ENCODE measurements at regions not wholly inside any gene's neighbourhood (a gene's known extent, or its start where the extent isn't known, plus 50 kb on each side); places are given as distances from the start of the nearest gene placed in this dataset.

GRCh38 chr13:81320516-81320915 lies 979.6 kb upstream of the SPRY2 start:
- Histone ChIP-seq H3K27me3 (ENCODE audit: control insufficient read depth in 1 of 2, insufficient read depth in 2 of 2, low read length in 2 of 2) (no peaks in the 10 kb centered on the region), H3K4me1 (ENCODE audit: control insufficient read depth, insufficient read depth, low read length) (no peaks in the 10 kb centered on the region)

GRCh38 chr13:81319351-81319750 lies 978.4 kb upstream of the SPRY2 start:
- Histone ChIP-seq H3K4me3 (ENCODE audit: low read length in 2 of 2) (no peak overlapping the region), H3K9ac (ENCODE audit: low read length in 2 of 2) (no peak overlapping the region), H3K9me3 (ENCODE audit: control insufficient read depth in 2 of 2, low read length in 2 of 2) (no peaks in the 10 kb centered on the region), H3K4me1 (ENCODE audit: control insufficient read depth, insufficient read depth, low read length) (no peaks in the 10 kb centered on the region), H3K36me3 (ENCODE audit: control insufficient read depth in 2 of 2, insufficient read depth in 2 of 2, low read length in 2 of 2) (no peaks in the 10 kb centered on the region), H3K27ac (ENCODE audit: low read length) (no peak overlapping the region), H3K27me3 (ENCODE audit: control insufficient read depth in 1 of 2, insufficient read depth in 2 of 2, low read length in 2 of 2) (no peaks in the 10 kb centered on the region)

More at GRCh38 chr13:81320516-81320915, 979.6 kb upstream of the SPRY2 start:
- H3K9me3 ChIP-seq (ENCODE audit: control insufficient read depth in 2 of 2, low read length in 2 of 2) = no peaks in the 10 kb centered on the region
- H3K4me3 ChIP-seq (ENCODE audit: low read length in 2 of 2) = no peak overlapping the region
- H3K36me3 ChIP-seq (ENCODE audit: control insufficient read depth in 2 of 2, insufficient read depth in 2 of 2, low read length in 2 of 2) = no peaks in the 10 kb centered on the region
- no peak overlapping the region for H3K27ac ChIP-seq (ENCODE audit: low read length)
- no peak overlapping the region for H3K9ac ChIP-seq (ENCODE audit: low read length in 2 of 2)

GRCh38 chr13:81318231-81319019 lies 977.5 kb upstream of the SPRY2 start:
- Histone ChIP-seq H3K27ac (ENCODE audit: low read length) (no peak overlapping the region), H3K9ac (ENCODE audit: low read length in 2 of 2) (no peak overlapping the region), H3K4me1 (ENCODE audit: control insufficient read depth, insufficient read depth, low read length) (no peaks in the 10 kb centered on the region), H3K36me3 (ENCODE audit: control insufficient read depth in 2 of 2, insufficient read depth in 2 of 2, low read length in 2 of 2) (no peaks in the 10 kb centered on the region), H3K27me3 (ENCODE audit: control insufficient read depth in 1 of 2, insufficient read depth in 2 of 2, low read length in 2 of 2) (no peaks in the 10 kb centered on the region), H3K9me3 (ENCODE audit: control insufficient read depth in 2 of 2, low read length in 2 of 2) (no peaks in the 10 kb centered on the region), H3K4me3 (ENCODE audit: low read length in 2 of 2) (no peak overlapping the region)

- Histone ChIP-seq H3K4me3 (ENCODE audit: low read length in 2 of 2) (no peak overlapping the region), H3K9me3 (ENCODE audit: control insufficient read depth in 2 of 2, low read length in 2 of 2) (no peaks in the 10 kb centered on the region), H3K9ac (ENCODE audit: low read length in 2 of 2) (no peak overlapping the region), H3K4me1 (ENCODE audit: control insufficient read depth, insufficient read depth, low read length) (no peaks in the 10 kb centered on the region), H3K27me3 (ENCODE audit: control insufficient read depth in 1 of 2, insufficient read depth in 2 of 2, low read length in 2 of 2) (no peaks in the 10 kb centered on the region), H3K36me3 (ENCODE audit: control insufficient read depth in 2 of 2, insufficient read depth in 2 of 2, low read length in 2 of 2) (no peaks in the 10 kb centered on the region), H3K27ac (ENCODE audit: low read length) (no peak overlapping the region)
These were observed 973.5 kb upstream of the SPRY2 start for GRCh38 chr13:81314461-81314860.

GRCh38 chr13:81305928-81306327 lies 965.0 kb upstream of the SPRY2 start:
- no peak overlapping the region for H3K27ac ChIP-seq (ENCODE audit: low read length)
- no peak overlapping the region for H3K9ac ChIP-seq (ENCODE audit: low read length in 2 of 2)
- no peaks in the 10 kb centered on the region for H3K36me3 ChIP-seq (ENCODE audit: control insufficient read depth in 2 of 2, insufficient read depth in 2 of 2, low read length in 2 of 2)
- no peak overlapping the region for H3K4me3 ChIP-seq (ENCODE audit: low read length in 2 of 2)
- no peaks in the 10 kb centered on the region for H3K27me3 ChIP-seq (ENCODE audit: control insufficient read depth in 1 of 2, insufficient read depth in 2 of 2, low read length in 2 of 2)
- H3K9me3 ChIP-seq (ENCODE audit: control insufficient read depth in 2 of 2, low read length in 2 of 2) = no peaks in the 10 kb centered on the region
- H3K4me1 ChIP-seq (ENCODE audit: control insufficient read depth, insufficient read depth, low read length) = no peaks in the 10 kb centered on the region

- no peaks in the 10 kb centered on the region for H3K9me3 ChIP-seq (ENCODE audit: control insufficient read depth in 2 of 2, low read length in 2 of 2)
- H3K36me3 ChIP-seq (ENCODE audit: control insufficient read depth in 2 of 2, insufficient read depth in 2 of 2, low read length in 2 of 2) = no peaks in the 10 kb centered on the region
- H3K9ac ChIP-seq (ENCODE audit: low read length in 2 of 2) = no peak overlapping the region
- H3K27ac ChIP-seq (ENCODE audit: low read length) = no peak overlapping the region
- H3K4me3 ChIP-seq (ENCODE audit: low read length in 2 of 2) = no peak overlapping the region
- H3K27me3 ChIP-seq (ENCODE audit: control insufficient read depth in 1 of 2, insufficient read depth in 2 of 2, low read length in 2 of 2) = no peaks in the 10 kb centered on the region
- no peaks in the 10 kb centered on the region for H3K4me1 ChIP-seq (ENCODE audit: control insufficient read depth, insufficient read depth, low read length)
These were observed 963.3 kb upstream of the SPRY2 start for GRCh38 chr13:81304121-81304659.

- Histone ChIP-seq H3K36me3 (ENCODE audit: control insufficient read depth in 2 of 2, insufficient read depth in 2 of 2, low read length in 2 of 2) (no peaks in the 10 kb centered on the region), H3K4me1 (ENCODE audit: control insufficient read depth, insufficient read depth, low read length) (no peaks in the 10 kb centered on the region), H3K27ac (ENCODE audit: low read length) (no peak overlapping the region), H3K4me3 (ENCODE audit: low read length in 2 of 2) (no peak overlapping the region), H3K9ac (ENCODE audit: low read length in 2 of 2) (no peak overlapping the region), H3K9me3 (ENCODE audit: control insufficient read depth in 2 of 2, low read length in 2 of 2) (no peaks in the 10 kb centered on the region), H3K27me3 (ENCODE audit: control insufficient read depth in 1 of 2, insufficient read depth in 2 of 2, low read length in 2 of 2) (no peaks in the 10 kb centered on the region)
These were observed 961.8 kb upstream of the SPRY2 start for GRCh38 chr13:81302677-81303076.

- Histone ChIP-seq H3K4me3 (ENCODE audit: low read length in 2 of 2) (no peak overlapping the region), H3K4me1 (ENCODE audit: control insufficient read depth, insufficient read depth, low read length) (no peaks in the 10 kb centered on the region), H3K36me3 (ENCODE audit: control insufficient read depth in 2 of 2, insufficient read depth in 2 of 2, low read length in 2 of 2) (no peaks in the 10 kb centered on the region), H3K9me3 (ENCODE audit: control insufficient read depth in 2 of 2, low read length in 2 of 2) (no peaks in the 10 kb centered on the region), H3K9ac (ENCODE audit: low read length in 2 of 2) (no peak overlapping the region), H3K27ac (ENCODE audit: low read length) (no peak overlapping the region), H3K27me3 (ENCODE audit: control insufficient read depth in 1 of 2, insufficient read depth in 2 of 2, low read length in 2 of 2) (no peaks in the 10 kb centered on the region)
These were observed 961.2 kb upstream of the SPRY2 start for GRCh38 chr13:81302125-81302524.

- no peaks in the 10 kb centered on the region for H3K36me3 ChIP-seq (ENCODE audit: control insufficient read depth in 2 of 2, insufficient read depth in 2 of 2, low read length in 2 of 2)
- no peaks in the 10 kb centered on the region for H3K9me3 ChIP-seq (ENCODE audit: control insufficient read depth in 2 of 2, low read length in 2 of 2)
- H3K27me3 ChIP-seq (ENCODE audit: control insufficient read depth in 1 of 2, insufficient read depth in 2 of 2, low read length in 2 of 2) = no peaks in the 10 kb centered on the region
- H3K4me3 ChIP-seq (ENCODE audit: low read length in 2 of 2) = no peak overlapping the region
- no peak overlapping the region for H3K27ac ChIP-seq (ENCODE audit: low read length)
- H3K9ac ChIP-seq (ENCODE audit: low read length in 2 of 2) = no peak overlapping the region
- no peaks in the 10 kb centered on the region for H3K4me1 ChIP-seq (ENCODE audit: control insufficient read depth, insufficient read depth, low read length)
These were observed 954.3 kb upstream of the SPRY2 start for GRCh38 chr13:81295177-81295576.

GRCh38 chr13:81293594-81294164 lies 952.8 kb upstream of the SPRY2 start:
- H3K4me1 ChIP-seq (ENCODE audit: control insufficient read depth, insufficient read depth, low read length) = no peaks in the 10 kb centered on the region
- no peak overlapping the region for H3K9ac ChIP-seq (ENCODE audit: low read length in 2 of 2)
- H3K27ac ChIP-seq (ENCODE audit: low read length) = no peak overlapping the region
- H3K4me3 ChIP-seq (ENCODE audit: low read length in 2 of 2) = no peak overlapping the region
- no peaks in the 10 kb centered on the region for H3K9me3 ChIP-seq (ENCODE audit: control insufficient read depth in 2 of 2, low read length in 2 of 2)
- no peaks in the 10 kb centered on the region for H3K27me3 ChIP-seq (ENCODE audit: control insufficient read depth in 1 of 2, insufficient read depth in 2 of 2, low read length in 2 of 2)
- no peaks in the 10 kb centered on the region for H3K36me3 ChIP-seq (ENCODE audit: control insufficient read depth in 2 of 2, insufficient read depth in 2 of 2, low read length in 2 of 2)

- Histone ChIP-seq H3K27me3 (ENCODE audit: control insufficient read depth in 1 of 2, insufficient read depth in 2 of 2, low read length in 2 of 2) (no peaks in the 10 kb centered on the region), H3K4me3 (ENCODE audit: low read length in 2 of 2) (no peak overlapping the region), H3K36me3 (ENCODE audit: control insufficient read depth in 2 of 2, insufficient read depth in 2 of 2, low read length in 2 of 2) (no peaks in the 10 kb centered on the region), H3K27ac (ENCODE audit: low read length) (no peak overlapping the region), H3K9me3 (ENCODE audit: control insufficient read depth in 2 of 2, low read length in 2 of 2) (no peaks in the 10 kb centered on the region), H3K4me1 (ENCODE audit: control insufficient read depth, insufficient read depth, low read length) (no peaks in the 10 kb centered on the region), H3K9ac (ENCODE audit: low read length in 2 of 2) (no peak overlapping the region)
These were observed 942.6 kb upstream of the SPRY2 start for GRCh38 chr13:81283561-81283960.

All from stomach smooth muscle (tissue), 2 donors.